Activated CD4-positive, CD25-positive, alpha-beta regulatory T cell treated with anti-CD3 and anti-CD28 coated beads, Interleukin-2, amount 50 U/mL, for 24 hours (primary cell): ENCODE measurements at regions not wholly inside any gene's neighbourhood (a gene's known extent, or its start where the extent isn't known, plus 50 kb on each side); places are given as distances from the start of the nearest gene placed in this dataset.
"Not testable (repeated sequence)": the region's sequence is repeated elsewhere in the genome, so short reads cannot be mapped to it uniquely, and the experiment has no call there.

Experiments
- ATAC-seq, 2 donors: fragments of 150-1000 bp; cut with Tn5 transposase; one replicate each; pipeline ENCODE4 v1.10.0; 2021; ENCODE audit warnings: mild to moderate bottlenecking in 1 of 2, moderate library complexity in 1 of 2

GRCh38 chr9:78677326-78677725 is 380.4 kb downstream of the PSAT1 start:
- no peak for ATAC-seq

GRCh38 chr9:78678877-78679276 is 382.0 kb downstream of the PSAT1 start:
- no peak for ATAC-seq

GRCh38 chr9:78680196-78680595 is 383.3 kb downstream of the PSAT1 start:
- no peak for ATAC-seq

- no peak for ATAC-seq
Observed at GRCh38 chr9:78682216-78682615, 385.3 kb downstream of the PSAT1 start.

GRCh38 chr9:78685471-78685870 is 388.5 kb downstream of the PSAT1 start:
- no peak for ATAC-seq

- no peak for ATAC-seq
Observed at GRCh38 chr9:78688796-78689195, 391.9 kb downstream of the PSAT1 start.

GRCh38 chr9:78691542-78691941 is 394.6 kb downstream of the PSAT1 start:
- ATAC-seq = no peak

GRCh38 chr9:78692871-78693270 is 395.9 kb downstream of the PSAT1 start:
- ATAC-seq = no peak

- ATAC-seq = no peak
Observed at GRCh38 chr9:78694974-78695373, 398.0 kb downstream of the PSAT1 start.

GRCh38 chr9:78695519-78695918 is 398.6 kb downstream of the PSAT1 start:
- ATAC-seq = no peak

GRCh38 chr9:78697618-78698017 is 400.7 kb downstream of the PSAT1 start:
- no peak for ATAC-seq

- ATAC-seq = no peak
Observed at GRCh38 chr9:78698371-78698770, 401.4 kb downstream of the PSAT1 start.

- not testable (repeated sequence) for ATAC-seq
Observed at GRCh38 chr9:78699217-78699616, 402.3 kb downstream of the PSAT1 start.

- ATAC-seq = not testable (repeated sequence)
Observed at GRCh38 chr9:78704153-78704552, 407.2 kb downstream of the PSAT1 start.

- no peak for ATAC-seq
Observed at GRCh38 chr9:78707080-78707479, 410.2 kb downstream of the PSAT1 start.

- ATAC-seq = no peak
Observed at GRCh38 chr9:78707481-78707991, 410.6 kb downstream of the PSAT1 start.

- no peak for ATAC-seq
Observed at GRCh38 chr9:78712903-78713613, 416.1 kb downstream of the PSAT1 start.

GRCh38 chr9:78713614-78714405 is 416.9 kb downstream of the PSAT1 start:
- no peak for ATAC-seq

- no peak for ATAC-seq
Observed at GRCh38 chr9:78714576-78714975, 417.7 kb downstream of the PSAT1 start.

- ATAC-seq = not testable (repeated sequence)
Observed at GRCh38 chr9:78719029-78719428, 422.1 kb downstream of the PSAT1 start.

- no peak for ATAC-seq
Observed at GRCh38 chr9:78724896-78725295, 428.0 kb downstream of the PSAT1 start.

GRCh38 chr9:78725503-78725902 is 428.6 kb downstream of the PSAT1 start:
- no peak for ATAC-seq

- ATAC-seq = no peak
Observed at GRCh38 chr9:78745331-78745730, 448.4 kb downstream of the PSAT1 start.

- no peak for ATAC-seq
Observed at GRCh38 chr9:78746010-78746409, 449.1 kb downstream of the PSAT1 start.
